SK-N-SH treated with all-trans-retinoic acid at 6 μM for 48 hours (cell line): ENCODE measurements at regions not wholly inside any gene's neighbourhood (a gene's known extent, or its start where the extent isn't known, plus 50 kb on each side); places are given as distances from the start of the nearest gene placed in this dataset.

Experiments
- ATAC-seq: fragments of 200-7000 bp; cut with Tn5 transposase; 3 replicates; pipeline ENCODE4 v1.9.1; 2020; ENCODE audit warnings: mild to moderate bottlenecking, moderate library complexity
- ARNTL ChIP-seq: fragments of 450-650 bp; formaldehyde crosslinking; IDR thresholded peaks from 2 replicates; pipeline ENCODE4 v1.5.0; 2020; ENCODE audit warnings: low read depth, mild to moderate bottlenecking, moderate library complexity, borderline replicate concordance
- BACH2 ChIP-seq: fragments of 250-450 bp; sonication (Bioruptor Pico); IDR thresholded peaks from 2 replicates; pipeline ENCODE4 v1.9.0; 2021; ENCODE audit warnings: mild to moderate bottlenecking, borderline replicate concordance
- CREB5 ChIP-seq: fragments of 250-450 bp; sonication (Bioruptor Pico); IDR thresholded peaks from 2 replicates; pipeline ENCODE4 v1.5.1; 2020; ENCODE audit warnings: low read depth, mild to moderate bottlenecking, moderate library complexity
- CSDC2 ChIP-seq: fragments of 250-450 bp; sonication (Bioruptor Pico); IDR thresholded peaks from 2 replicates; pipeline ENCODE4 v1.5.0; 2020; ENCODE audit warnings: mild to moderate bottlenecking, moderate library complexity
- ESRRG ChIP-seq: fragments of 250-450 bp; sonication (Bioruptor Pico); IDR thresholded peaks from 2 replicates; pipeline ENCODE4 v1.6.1; 2021; ENCODE audit warnings: mild to moderate bottlenecking
- GLIS3 ChIP-seq: fragments of 250-450 bp; sonication (Bioruptor Pico); IDR thresholded peaks from 2 replicates; pipeline ENCODE4 v1.5.0; 2020; ENCODE audit warnings: mild to moderate bottlenecking, moderate library complexity
- ISL1 ChIP-seq: fragments of 250-450 bp; sonication (Bioruptor Pico); IDR thresholded peaks from 2 replicates; pipeline ENCODE4 v2.1.2; 2022; ENCODE audit warnings: mild to moderate bottlenecking, moderate library complexity
- OSR1 ChIP-seq: fragments of 250-450 bp; sonication (Bioruptor Pico); IDR thresholded peaks from 2 replicates; pipeline ENCODE4 v1.8.0; 2022; ENCODE audit warnings: moderate library complexity, mild to moderate bottlenecking, inconsistent platforms
- PATZ1 ChIP-seq: fragments of 250-450 bp; sonication (Bioruptor Pico); IDR thresholded peaks from 2 replicates; pipeline ENCODE4 v1.8.0; 2020; ENCODE audit warnings: mild to moderate bottlenecking, moderate library complexity, borderline replicate concordance
- PPARA ChIP-seq: fragments of 250-450 bp; sonication (Bioruptor Pico); IDR thresholded peaks from 2 replicates; pipeline ENCODE4 v1.5.0; 2020; ENCODE audit warnings: mild to moderate bottlenecking, borderline replicate concordance
- RARB ChIP-seq: fragments of 250-450 bp; sonication (Bioruptor Pico); IDR thresholded peaks from 2 replicates; pipeline ENCODE4 v1.8.0; 2021; ENCODE audit warnings: mild to moderate bottlenecking, moderate library complexity
- SNAI2 ChIP-seq: fragments of 250-450 bp; sonication (Bioruptor Pico); IDR thresholded peaks from 2 replicates; pipeline ENCODE4 v1.5.0; 2020; ENCODE audit warnings: mild to moderate bottlenecking, moderate library complexity
- TCF4 ChIP-seq: fragments of 250-450 bp; sonication (Bioruptor Pico); IDR thresholded peaks from 2 replicates; pipeline ENCODE4 v1.8.0; 2021; ENCODE audit warnings: mild to moderate bottlenecking, moderate library complexity, borderline replicate concordance
- TOX ChIP-seq: fragments of 250-450 bp; sonication (Bioruptor Pico); IDR thresholded peaks from 2 replicates; pipeline ENCODE4 v1.8.0; 2021; ENCODE audit warnings: mild to moderate bottlenecking, moderate library complexity, borderline replicate concordance
- TSHZ2 ChIP-seq: fragments of 250-450 bp; sonication (Bioruptor Pico); IDR thresholded peaks from 2 replicates; pipeline ENCODE4 v1.5.0; 2020; ENCODE audit warnings: mild to moderate bottlenecking, moderate library complexity
- ZC3H10 ChIP-seq: fragments of 250-450 bp; sonication (Bioruptor Pico); IDR thresholded peaks from 2 replicates; pipeline ENCODE4 v1.5.1; 2021; ENCODE audit warnings: mild to moderate bottlenecking, moderate library complexity
- ZFP30 ChIP-seq: fragments of 450-650 bp; formaldehyde crosslinking; IDR thresholded peaks from 2 replicates; pipeline ENCODE4 v1.5.0; 2022; ENCODE audit warnings: mild to moderate bottlenecking, moderate library complexity
- ZNF70 ChIP-seq: fragments of 450-650 bp; formaldehyde crosslinking; IDR thresholded peaks from 2 replicates; pipeline ENCODE4 v1.5.0; 2020; ENCODE audit warnings: mild to moderate bottlenecking, moderate library complexity
- ZNF8 ChIP-seq: fragments of 450-650 bp; formaldehyde crosslinking; IDR thresholded peaks from 2 replicates; pipeline ENCODE4 v1.5.0; 2020; ENCODE audit warnings: mild to moderate bottlenecking, moderate library complexity
- TF ChIP-seq, protein P1 (sequence below): fragments of 250-450 bp; sonication (Bioruptor Pico); IDR thresholded peaks from 2 replicates; pipeline ENCODE4 v1.5.1; 2021; ENCODE audit warnings: mild to moderate bottlenecking, moderate library complexity

GRCh38 chr12:22740656-22741355 lies 115.8 kb downstream of the ETNK1 start:
- TF ChIP-seq SNAI2 (CRISPR knock-in tag) (no peak), ZFP30 (no peak), GLIS3 (CRISPR knock-in tag) (no peak), CSDC2 (CRISPR knock-in tag) (no peak), ARNTL (CRISPR knock-in tag) (no peak), BACH2 (CRISPR knock-in tag) (no peak), ZC3H10 (CRISPR knock-in tag) (no peak), PPARA (no peak), TSHZ2 (CRISPR knock-in tag) (no peak), ZNF70 (CRISPR knock-in tag) (no peak), ISL1 (no peak)
- TF ChIP-seq, protein P1, sequence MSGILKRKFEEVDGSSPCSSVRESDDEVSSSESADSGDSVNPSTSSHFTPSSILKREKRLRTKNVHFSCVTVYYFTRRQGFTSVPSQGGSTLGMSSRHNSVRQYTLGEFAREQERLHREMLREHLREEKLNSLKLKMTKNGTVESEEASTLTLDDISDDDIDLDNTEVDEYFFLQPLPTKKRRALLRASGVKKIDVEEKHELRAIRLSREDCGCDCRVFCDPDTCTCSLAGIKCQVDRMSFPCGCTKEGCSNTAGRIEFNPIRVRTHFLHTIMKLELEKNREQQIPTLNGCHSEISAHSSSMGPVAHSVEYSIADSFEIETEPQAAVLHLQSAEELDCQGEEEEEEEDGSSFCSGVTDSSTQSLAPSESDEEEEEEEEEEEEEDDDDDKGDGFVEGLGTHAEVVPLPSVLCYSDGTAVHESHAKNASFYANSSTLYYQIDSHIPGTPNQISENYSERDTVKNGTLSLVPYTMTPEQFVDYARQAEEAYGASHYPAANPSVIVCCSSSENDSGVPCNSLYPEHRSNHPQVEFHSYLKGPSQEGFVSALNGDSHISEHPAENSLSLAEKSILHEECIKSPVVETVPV = no peak
- ATAC-seq = no peak

- TF ChIP-seq PATZ1 (no peak), ESRRG (CRISPR knock-in tag) (no peak), ISL1 (no peak), ZFP30 (no peak)
- ATAC-seq = no peak
Measured at GRCh38 chr12:22743700-22744099, 118.7 kb downstream of the ETNK1 start.

DNA sequence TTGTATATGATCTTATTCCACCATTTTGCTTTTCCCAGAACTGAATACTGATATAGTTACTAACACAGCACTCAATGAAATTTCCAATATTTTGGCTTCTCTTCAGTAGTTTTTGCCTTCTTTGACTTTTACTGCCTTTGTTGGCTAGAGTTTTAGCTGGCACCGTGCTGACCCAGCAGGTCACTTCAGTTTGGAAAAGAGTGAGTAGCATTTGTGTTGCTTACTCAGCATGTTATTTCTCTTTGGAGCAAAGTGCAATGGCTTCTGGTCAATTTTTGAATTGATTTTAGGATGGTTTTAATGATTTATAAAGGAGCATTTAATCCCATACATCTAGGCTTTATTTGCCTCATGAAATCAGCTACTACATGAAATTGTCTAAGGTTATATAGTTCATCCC lies 119.2 kb downstream of the ETNK1 start:
- no peak for TF ChIP-seq TCF4 (CRISPR knock-in tag)
- no peak for TF ChIP-seq ISL1
- no peak for TF ChIP-seq CREB5 (CRISPR knock-in tag)
- TF ChIP-seq TOX (CRISPR knock-in tag) = no peak
- TF ChIP-seq ZNF8 (CRISPR knock-in tag) = no peak
- no peak for TF ChIP-seq ZNF70 (CRISPR knock-in tag)
- TF ChIP-seq RARB = no peak
- TF ChIP-seq ZC3H10 (CRISPR knock-in tag) = no peak
- no peak for TF ChIP-seq OSR1 (CRISPR knock-in tag)
- no peak for TF ChIP-seq GLIS3 (CRISPR knock-in tag)
- no peak for TF ChIP-seq CSDC2 (CRISPR knock-in tag)
- TF ChIP-seq PPARA = no peak
- TF ChIP-seq BACH2 (CRISPR knock-in tag) = no peak
- no peak for TF ChIP-seq ESRRG (CRISPR knock-in tag)
- TF ChIP-seq, protein P1 = no peak
- no peak for TF ChIP-seq TSHZ2 (CRISPR knock-in tag)
- no peak for ATAC-seq
